Raji (cell line): ENCODE measurements at regions not wholly inside any gene's neighbourhood (a gene's known extent, or its start where the extent isn't known, plus 50 kb on each side); places are given as distances from the start of the nearest gene placed in this dataset.

Experiments used
- POLR2A ChIP-seq: IDR thresholded peaks from 2 replicates; pipeline ENCODE4 v1.6.1; 2011; ENCODE audit warnings: low read depth, low read length, control low read depth; ENCODE audit not compliant: insufficient read depth

GRCh38 chrX:13201605-13202219 is 118.1 kb downstream of the ATXN3L start:
- TF ChIP-seq POLR2A = no peak

- no peak for TF ChIP-seq POLR2A
Observed at GRCh38 chrX:13200398-13200797, 119.5 kb downstream of the ATXN3L start.

GRCh38 chrX:13198762-13199064 is 121.1 kb downstream of the ATXN3L start:
- no peak for TF ChIP-seq POLR2A

GRCh38 chrX:13198056-13198761 is 121.6 kb downstream of the ATXN3L start:
- TF ChIP-seq POLR2A = no peak

- no peak for TF ChIP-seq POLR2A
Observed at GRCh38 chrX:13196782-13197181, 123.1 kb downstream of the ATXN3L start.

- no peak for TF ChIP-seq POLR2A
Observed at GRCh38 chrX:13195340-13195739, 124.5 kb downstream of the ATXN3L start.

GRCh38 chrX:13194291-13195103 is 125.4 kb downstream of the ATXN3L start:
- TF ChIP-seq POLR2A = no peak

GRCh38 chrX:13190051-13190450 is 129.8 kb downstream of the ATXN3L start:
- no peak for TF ChIP-seq POLR2A

- TF ChIP-seq POLR2A = no peak
Observed at GRCh38 chrX:13189380-13189779, 130.5 kb downstream of the ATXN3L start.

- TF ChIP-seq POLR2A = no peak
Observed at GRCh38 chrX:13188731-13189309, 131.0 kb downstream of the ATXN3L start.

- no peak for TF ChIP-seq POLR2A
Observed at GRCh38 chrX:13180807-13181206, 136.4 kb upstream of the FAM9C start.

GRCh38 chrX:13179586-13179985 is 135.2 kb upstream of the FAM9C start:
- TF ChIP-seq POLR2A = no peak

GRCh38 chrX:13179100-13179499 is 134.7 kb upstream of the FAM9C start:
- TF ChIP-seq POLR2A = no peak

GRCh38 chrX:13177921-13178566 is 133.6 kb upstream of the FAM9C start:
- TF ChIP-seq POLR2A = no peak

GRCh38 chrX:13175056-13175455 is 130.6 kb upstream of the FAM9C start:
- TF ChIP-seq POLR2A = no peak
